Skeletal muscle satellite cell (primary cell): ENCODE measurements at regions not wholly inside any gene's neighbourhood (a gene's known extent, or its start where the extent isn't known, plus 50 kb on each side); places are given as distances from the start of the nearest gene placed in this dataset.

Experiments
- H3K27me3 ChIP-seq: 2 replicates; pipeline ENCODE4 v1.7.0; 2013; ENCODE audit warnings: low read length; ENCODE audit not compliant: control insufficient read depth, insufficient read depth
- H3K36me3 ChIP-seq: 2 replicates; pipeline ENCODE4 v1.7.0; 2013; ENCODE audit warnings: mild to moderate bottlenecking, control low read depth, low read length; ENCODE audit not compliant: insufficient read depth
- H3K4me1 ChIP-seq: 2 replicates; pipeline ENCODE4 v1.7.0; 2013; ENCODE audit warnings: low read length; ENCODE audit not compliant: control insufficient read depth, insufficient read depth
- H3K4me2 ChIP-seq: 2 replicates; pipeline ENCODE4 v1.7.0; 2013; ENCODE audit warnings: mild to moderate bottlenecking, low read length
- H3K4me3 ChIP-seq: 2 replicates; pipeline ENCODE4 v1.7.0; 2013; ENCODE audit warnings: low read length
- H3K9ac ChIP-seq: 2 replicates; pipeline ENCODE4 v1.7.0; 2013; ENCODE audit warnings: mild to moderate bottlenecking, low read depth, low read length, moderate library complexity
- H3K9me3 ChIP-seq: replicated peaks from 2 replicates; pipeline ENCODE4 v1.7.0; 2013; ENCODE audit warnings: mild to moderate bottlenecking, control low read depth, low read length

- peaks cover 9% of the 10 kb centered on the region for H3K4me1 ChIP-seq
- no peak overlapping the region for H3K4me2 ChIP-seq
- H3K27me3 ChIP-seq: no peaks in the 10 kb centered on the region
- no peak overlapping the region for H3K4me3 ChIP-seq
- H3K9me3 ChIP-seq: no peaks in the 10 kb centered on the region
- no peak overlapping the region for H3K9ac ChIP-seq
- no peaks in the 10 kb centered on the region for H3K36me3 ChIP-seq
These were observed 217.7 kb upstream of the PRICKLE1 start for GRCh38 chr12:42807251-42807650.

- Histone ChIP-seq H3K9ac (no peak overlapping the region), H3K9me3 (no peaks in the 10 kb centered on the region), H3K36me3 (no peaks in the 10 kb centered on the region), H3K4me1 (peaks cover 9% of the 10 kb centered on the region), H3K4me2 (no peak overlapping the region), H3K4me3 (no peak overlapping the region), H3K27me3 (no peaks in the 10 kb centered on the region)
These were observed 215.4 kb upstream of the PRICKLE1 start for GRCh38 chr12:42804928-42805327.

- no peak overlapping the region for H3K4me3 ChIP-seq
- H3K27me3 ChIP-seq: no peaks in the 10 kb centered on the region
- H3K4me1 ChIP-seq: peaks cover 7% of the 10 kb centered on the region
- H3K9me3 ChIP-seq: no peaks in the 10 kb centered on the region
- H3K4me2 ChIP-seq: no peak overlapping the region
- H3K9ac ChIP-seq: no peak overlapping the region
- no peaks in the 10 kb centered on the region for H3K36me3 ChIP-seq
These were observed 213.2 kb upstream of the PRICKLE1 start for GRCh38 chr12:42802785-42803189.

- no peak overlapping the region for H3K9ac ChIP-seq
- no peaks in the 10 kb centered on the region for H3K9me3 ChIP-seq
- H3K36me3 ChIP-seq: no peaks in the 10 kb centered on the region
- no peak overlapping the region for H3K4me3 ChIP-seq
- no peak overlapping the region for H3K4me2 ChIP-seq
- H3K27me3 ChIP-seq: no peaks in the 10 kb centered on the region
- peaks cover 7% of the 10 kb centered on the region for H3K4me1 ChIP-seq
These were observed 211.7 kb upstream of the PRICKLE1 start for GRCh38 chr12:42801271-42801670.

GRCh38 chr12:42799966-42800365 is 210.4 kb upstream of the PRICKLE1 start:
- Histone ChIP-seq H3K9ac (no peak overlapping the region), H3K4me3 (no peak overlapping the region), H3K4me1 (peaks cover 9% of the 10 kb centered on the region), H3K36me3 (no peaks in the 10 kb centered on the region), H3K4me2 (no peak overlapping the region), H3K27me3 (no peaks in the 10 kb centered on the region), H3K9me3 (no peaks in the 10 kb centered on the region)

- no peak overlapping the region for H3K4me2 ChIP-seq
- no peaks in the 10 kb centered on the region for H3K27me3 ChIP-seq
- H3K36me3 ChIP-seq: no peaks in the 10 kb centered on the region
- no peaks in the 10 kb centered on the region for H3K9me3 ChIP-seq
- no peak overlapping the region for H3K9ac ChIP-seq
- H3K4me1 ChIP-seq: peaks cover 19% of the 10 kb centered on the region
- H3K4me3 ChIP-seq: no peak overlapping the region
These were observed 209.4 kb upstream of the PRICKLE1 start for GRCh38 chr12:42798811-42799438.

- Histone ChIP-seq H3K9ac (no peak overlapping the region), H3K27me3 (no peaks in the 10 kb centered on the region), H3K36me3 (no peaks in the 10 kb centered on the region), H3K4me2 (no peak overlapping the region), H3K4me1 (peaks cover 30% of the 10 kb centered on the region), H3K9me3 (no peaks in the 10 kb centered on the region), H3K4me3 (no peak overlapping the region)
These were observed 205.3 kb upstream of the PRICKLE1 start for GRCh38 chr12:42794806-42795205.

GRCh38 chr12:42793166-42793565 is 203.6 kb upstream of the PRICKLE1 start:
- no peak overlapping the region for H3K4me3 ChIP-seq
- no peaks in the 10 kb centered on the region for H3K27me3 ChIP-seq
- H3K4me2 ChIP-seq: no peak overlapping the region
- H3K9me3 ChIP-seq: no peaks in the 10 kb centered on the region
- peaks cover 26% of the 10 kb centered on the region for H3K4me1 ChIP-seq
- no peaks in the 10 kb centered on the region for H3K36me3 ChIP-seq
- no peak overlapping the region for H3K9ac ChIP-seq

- H3K27me3 ChIP-seq: no peaks in the 10 kb centered on the region
- H3K9me3 ChIP-seq: no peaks in the 10 kb centered on the region
- H3K4me2 ChIP-seq: no peak overlapping the region
These were observed 202.7 kb upstream of the PRICKLE1 start for GRCh38 chr12:42792265-42792664.

GRCh38 chr12:42791399-42791798 is 201.9 kb upstream of the PRICKLE1 start:
- no peaks in the 10 kb centered on the region for H3K27me3 ChIP-seq
- no peaks in the 10 kb centered on the region for H3K9me3 ChIP-seq
- H3K9ac ChIP-seq: no peak overlapping the region
- H3K36me3 ChIP-seq: no peaks in the 10 kb centered on the region
- no peak overlapping the region for H3K4me3 ChIP-seq
- no peak overlapping the region for H3K4me2 ChIP-seq
- peaks cover 33% of the 10 kb centered on the region for H3K4me1 ChIP-seq

More at GRCh38 chr12:42792265-42792664, 202.7 kb upstream of the PRICKLE1 start:
- no peak overlapping the region for H3K4me3 ChIP-seq
- no peaks in the 10 kb centered on the region for H3K36me3 ChIP-seq
- no peak overlapping the region for H3K9ac ChIP-seq
- peaks cover 26% of the 10 kb centered on the region for H3K4me1 ChIP-seq

GRCh38 chr12:42790761-42791151 is 201.2 kb upstream of the PRICKLE1 start:
- Histone ChIP-seq H3K4me1 (peaks cover 36% of the 10 kb centered on the region), H3K4me3 (no peak overlapping the region), H3K4me2 (no peak overlapping the region), H3K27me3 (no peaks in the 10 kb centered on the region), H3K9ac (no peak overlapping the region), H3K9me3 (no peaks in the 10 kb centered on the region), H3K36me3 (no peaks in the 10 kb centered on the region)
